ENCODE measurements at regions not wholly inside any gene's neighbourhood (a gene's known extent, or its start where the extent isn't known, plus 50 kb on each side); places are given as distances from the start of the nearest gene placed in this dataset.
A peak's percentile ranks its signal among the peaks of the same experiment; 100 is the strongest.

DNA sequence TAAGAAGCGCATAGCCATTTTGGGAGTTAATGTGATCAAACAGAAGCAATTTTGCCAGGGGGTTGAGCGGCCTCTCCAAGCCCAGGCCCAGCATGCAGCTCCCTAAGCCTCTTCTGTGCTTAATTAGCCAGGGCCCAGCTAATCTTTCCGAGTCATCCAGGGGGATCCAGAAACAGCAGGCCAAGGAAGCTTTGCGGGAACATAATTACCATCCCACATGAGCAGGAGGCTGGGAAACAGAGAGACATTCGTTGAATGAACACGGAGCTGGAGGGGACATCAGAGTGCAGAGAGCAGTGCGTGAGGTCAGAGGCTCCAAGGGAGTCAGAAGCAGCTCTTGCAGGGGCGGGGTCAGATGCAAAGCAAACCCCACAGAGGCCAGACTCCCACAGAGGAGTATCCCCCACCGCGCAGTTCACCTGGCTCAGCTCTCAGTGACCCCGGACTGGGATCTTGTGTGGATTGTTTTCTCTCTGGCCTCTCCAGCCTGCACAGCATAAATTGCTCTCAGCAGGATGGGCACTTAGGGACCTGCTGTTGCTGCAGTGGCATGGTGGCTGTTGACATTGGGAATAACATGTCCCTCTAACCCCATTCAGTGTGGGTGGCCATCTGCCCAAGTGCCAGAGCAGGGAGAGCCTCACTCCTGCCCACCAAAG, 657.4 kb downstream of the AJAP1 start:
- DNase-seq: no peak

- no peak for DNase-seq
These were observed 656.7 kb downstream of the AJAP1 start for GRCh38 chr1:5311147-5311546.

- no peak for DNase-seq
These were observed 653.8 kb downstream of the AJAP1 start for GRCh38 chr1:5308249-5308648.

DNA sequence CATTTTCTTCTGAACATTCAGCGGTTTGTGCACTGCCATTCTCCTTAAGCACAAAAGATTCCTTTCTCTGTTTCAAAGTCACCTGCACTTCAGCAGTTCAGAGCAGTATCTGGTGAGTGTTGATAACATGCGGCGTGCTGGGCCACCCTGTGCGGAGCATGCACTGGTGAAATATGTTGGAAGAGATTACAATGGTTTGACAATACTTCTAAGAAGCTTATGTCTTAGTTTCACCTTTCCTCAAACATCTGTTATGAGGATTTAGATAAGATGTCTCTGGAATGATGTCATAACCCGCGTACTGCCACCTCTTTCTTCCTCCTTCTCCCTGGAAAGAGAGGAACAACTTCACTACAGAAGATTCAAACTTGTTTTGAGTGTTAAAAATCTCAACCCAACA, 650.3 kb downstream of the AJAP1 start:
- DNase-seq: no peak

- DNase-seq: no peak
These were observed 644.0 kb downstream of the AJAP1 start for GRCh38 chr1:5298376-5298775.

GRCh38 chr1:5297886-5298239, 643.5 kb downstream of the AJAP1 start:
- DNase-seq: no peak

GRCh38 chr1:5297180-5297885, 642.9 kb downstream of the AJAP1 start:
- no peak for DNase-seq

- DNase-seq: no peak
These were observed 642.3 kb downstream of the AJAP1 start for GRCh38 chr1:5296557-5297179.

DNA sequence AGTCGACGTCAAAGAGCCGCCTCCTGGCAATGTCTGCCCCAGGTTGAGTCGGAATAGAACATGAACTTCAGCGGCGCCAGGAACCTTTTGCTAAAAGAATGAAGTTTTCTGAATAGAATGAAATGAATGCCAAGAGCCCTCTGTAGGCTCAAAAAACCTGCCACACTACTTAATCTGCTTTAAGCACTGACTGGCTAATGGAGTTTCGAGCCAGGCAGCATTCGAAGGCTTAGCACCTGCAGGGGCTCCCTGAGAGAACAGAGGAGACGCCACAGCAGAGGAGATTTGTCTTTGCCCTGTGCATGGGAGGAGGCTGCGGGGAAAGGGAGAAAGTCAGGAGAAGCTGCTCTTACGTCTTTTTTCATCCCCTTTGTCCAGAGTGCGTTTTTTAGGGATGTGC, 641.7 kb downstream of the AJAP1 start:
- no peak for DNase-seq

DNA sequence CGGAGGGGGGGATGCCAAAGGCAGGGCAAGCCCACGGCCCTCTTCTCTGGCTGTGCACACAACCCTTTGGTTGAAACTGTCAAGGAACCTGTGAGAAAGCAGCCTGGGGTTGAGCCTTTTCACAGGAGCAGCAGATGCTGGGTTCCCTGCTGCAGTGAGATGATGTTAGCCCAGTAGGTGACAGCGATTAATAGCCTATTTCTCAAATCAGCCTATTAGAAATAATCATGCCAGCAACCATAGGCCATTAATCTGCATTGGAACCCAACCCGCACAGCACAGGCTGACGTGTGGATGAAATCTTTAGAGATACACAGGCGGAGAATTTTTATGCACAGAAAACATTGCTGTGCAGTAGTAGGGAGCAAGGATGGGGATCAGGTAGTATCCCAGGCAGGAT, 637.5 kb downstream of the AJAP1 start:
- DNase-seq: no peak

DNA sequence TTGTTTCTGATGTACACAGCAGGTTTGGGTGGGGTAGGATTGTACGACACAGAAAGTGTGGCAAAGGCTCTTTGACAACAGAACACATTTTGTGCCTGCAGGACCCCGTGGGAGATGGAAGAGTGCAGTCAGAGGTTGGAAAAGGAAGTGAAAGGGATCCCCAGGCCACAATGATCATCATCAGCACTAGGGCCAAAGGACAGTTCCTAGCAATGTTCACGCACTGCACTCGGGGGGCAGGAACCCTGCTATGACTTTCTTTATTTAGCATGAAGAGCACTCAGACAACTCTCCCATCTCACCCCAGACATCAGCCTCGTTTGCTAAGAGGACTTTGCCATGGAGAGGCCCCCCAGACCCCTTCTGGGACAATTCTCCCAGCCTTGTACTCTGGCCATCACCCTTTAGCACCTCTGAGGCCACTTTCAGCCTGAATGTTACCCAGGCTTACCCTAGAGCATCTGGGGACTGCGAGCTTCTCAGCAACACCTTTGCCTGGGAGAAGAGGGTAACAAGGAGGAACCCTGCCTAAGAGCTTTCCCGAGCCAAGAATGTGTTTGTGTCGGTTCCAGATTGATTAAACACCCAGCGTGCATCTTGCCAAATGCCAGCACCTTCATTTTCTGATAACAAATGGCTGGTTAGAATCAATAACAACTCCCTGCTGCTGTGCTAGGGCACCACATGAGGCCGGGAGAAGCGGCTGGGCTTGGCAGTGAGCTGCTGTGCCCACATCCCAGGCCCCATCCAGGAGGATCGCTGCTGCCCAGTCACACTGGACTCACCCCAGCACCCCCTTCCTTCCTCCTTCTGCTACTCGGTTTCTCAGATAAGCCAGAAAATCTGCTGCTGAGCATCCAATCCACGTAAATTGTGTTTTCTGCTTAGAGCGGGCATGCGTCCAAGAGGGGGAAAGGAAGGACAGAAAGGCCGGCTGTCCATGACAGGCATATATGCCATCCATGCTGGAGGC, 633.1 kb downstream of the AJAP1 start:
- no peak for DNase-seq

DNA sequence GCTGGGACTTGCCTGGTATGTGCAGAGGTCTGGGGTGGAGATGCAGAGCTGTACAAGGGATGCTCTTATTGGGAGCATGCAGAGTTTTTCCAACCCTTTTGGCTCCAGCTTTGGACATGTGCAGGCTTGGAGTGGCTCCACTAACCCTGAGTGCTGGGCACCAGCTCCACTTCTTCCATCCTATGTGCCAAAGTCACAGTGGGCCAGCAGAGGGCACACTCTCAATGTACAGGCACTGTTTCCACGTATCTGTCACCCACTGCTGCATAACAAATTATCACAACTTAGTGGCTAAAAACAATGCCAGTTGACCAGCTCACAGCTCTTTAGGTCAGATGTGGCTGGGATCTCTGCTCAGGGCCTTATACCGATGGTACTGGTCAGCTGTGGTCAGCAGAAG, 631.8 kb downstream of the AJAP1 start:
- DNase-seq: peak; percentile 13

DNA sequence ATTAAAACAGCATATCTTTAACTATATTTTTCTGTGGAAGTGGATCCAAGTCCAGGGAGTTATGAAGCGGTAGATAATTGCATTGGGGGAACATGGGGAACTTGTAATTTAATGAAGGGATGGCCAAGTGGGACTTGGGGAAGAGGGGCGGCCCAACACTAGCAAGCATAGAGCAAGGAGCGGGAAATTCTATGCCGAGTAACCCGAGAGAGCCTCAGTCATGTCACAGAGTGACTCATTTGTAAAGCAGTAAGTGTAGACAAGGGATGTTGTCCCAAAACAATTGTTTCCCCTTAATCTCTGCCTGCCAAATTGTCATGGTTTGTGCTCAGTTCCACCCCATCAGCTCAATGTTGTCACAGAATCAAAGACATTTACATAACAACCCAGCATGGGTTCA, 620.1 kb downstream of the AJAP1 start:
- no peak for DNase-seq

GRCh38 chr1:5273280-5274003, 619.0 kb downstream of the AJAP1 start:
- DNase-seq: no peak

GRCh38 chr1:5272325-5272724, 617.9 kb downstream of the AJAP1 start:
- DNase-seq: no peak

GRCh38 chr1:5271264-5271663, 616.9 kb downstream of the AJAP1 start:
- no peak for DNase-seq

GRCh38 chr1:5269901-5270300, 615.5 kb downstream of the AJAP1 start:
- DNase-seq: no peak

DNA sequence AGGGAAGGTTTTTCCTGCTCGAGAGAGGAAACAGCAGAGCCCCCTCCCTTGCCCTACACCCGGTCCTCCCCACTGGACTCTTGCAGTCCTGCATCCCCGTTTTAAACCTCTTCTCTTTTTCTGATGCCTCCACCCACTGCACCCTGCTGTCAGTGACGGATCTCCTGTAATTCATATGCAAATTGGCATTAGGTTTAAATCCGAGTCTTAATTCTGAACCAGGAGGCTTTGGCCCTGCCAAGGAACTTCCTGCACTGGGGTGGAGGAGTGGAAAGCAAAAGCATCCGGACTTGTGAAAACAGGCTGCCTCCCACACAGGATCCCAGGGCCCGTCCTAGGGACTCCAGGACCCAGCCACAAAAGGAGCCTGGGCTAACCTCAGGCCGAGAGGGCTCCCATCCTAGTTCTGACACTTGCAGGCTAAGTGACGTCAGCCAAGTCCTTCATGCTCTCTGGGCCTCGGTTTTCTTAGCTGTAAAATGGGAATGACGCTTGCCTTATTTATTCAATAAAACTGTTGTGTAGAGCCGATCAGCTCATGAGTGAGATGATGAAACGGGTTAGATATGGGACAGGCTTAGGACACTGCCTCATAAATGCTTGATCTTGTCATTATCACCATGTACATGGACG, 613.3 kb downstream of the AJAP1 start:
- no peak for DNase-seq

DNA sequence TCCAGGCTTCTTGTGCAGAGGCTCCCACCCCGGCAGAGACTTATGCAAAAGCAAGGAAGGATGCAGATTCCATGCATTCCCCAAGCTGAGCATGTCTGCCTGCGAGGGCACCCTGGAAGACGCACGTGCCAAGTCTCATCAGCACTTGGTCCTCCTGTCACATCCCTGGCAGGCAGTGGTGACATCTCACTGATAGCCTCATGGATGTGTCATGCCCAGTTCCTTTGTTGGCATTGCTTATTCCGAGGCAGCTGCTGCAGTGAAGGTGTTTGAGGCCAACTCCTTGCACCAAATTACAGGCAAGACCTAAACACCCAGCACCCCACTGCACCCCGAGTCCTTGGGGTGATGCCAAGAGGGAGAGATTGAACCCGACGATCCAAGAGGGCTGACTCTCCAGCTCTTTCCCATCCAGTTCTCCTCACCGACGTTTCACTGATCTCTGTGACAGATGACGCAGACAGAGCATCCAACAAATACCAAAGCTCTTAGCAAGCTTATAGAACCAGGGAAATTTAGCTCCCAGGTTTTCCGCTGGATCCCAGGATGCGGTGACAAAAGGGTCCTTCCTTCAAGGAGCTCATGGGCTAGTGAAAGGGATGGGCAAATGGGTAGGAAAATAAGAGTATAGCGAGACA, 611.1 kb downstream of the AJAP1 start:
- DNase-seq: no peak

GRCh38 chr1:5264476-5264875, 610.1 kb downstream of the AJAP1 start:
- DNase-seq: no peak

GRCh38 chr1:5256793-5257192, 602.4 kb downstream of the AJAP1 start:
- no peak for DNase-seq

GRCh38 chr1:5254975-5255374, 600.6 kb downstream of the AJAP1 start:
- no peak for DNase-seq
